HG02798 (cell line): ENCODE measurements at regions not wholly inside any gene's neighbourhood (a gene's known extent, or its start where the extent isn't known, plus 50 kb on each side); places are given as distances from the start of the nearest gene placed in this dataset.
"Not testable (repeated sequence)": the region's sequence is repeated elsewhere in the genome, so short reads cannot be mapped to it uniquely, and the experiment has no call there.

Source experiments
- ATAC-seq: cut with Tn5 transposase; IDR thresholded peaks from one replicate; pipeline ENCODE4 v1.9.1; 2021; ENCODE audit warnings: mild to moderate bottlenecking; ENCODE audit not compliant: unreplicated experiment, poor library complexity

DNA sequence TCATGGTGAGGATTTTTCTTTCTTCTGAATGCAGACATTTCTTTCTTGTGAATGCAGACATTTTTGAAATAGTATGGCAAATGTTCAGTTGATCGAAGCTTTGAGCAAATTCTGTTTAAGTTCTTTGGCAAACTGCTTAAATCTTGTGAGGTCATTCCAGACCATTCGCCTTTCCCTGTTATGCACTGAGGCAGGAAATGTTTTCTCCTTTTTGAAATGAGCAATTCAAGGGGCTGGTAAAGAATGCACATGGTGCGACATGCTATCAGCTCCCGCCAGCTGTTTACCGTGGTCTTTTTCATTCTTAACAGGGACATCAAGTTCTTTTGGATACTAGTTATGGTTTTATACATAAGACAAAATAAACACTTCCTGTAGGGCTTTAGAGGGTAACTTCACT is 112.0 kb upstream of the CCN2 start:
- no peak for ATAC-seq

DNA sequence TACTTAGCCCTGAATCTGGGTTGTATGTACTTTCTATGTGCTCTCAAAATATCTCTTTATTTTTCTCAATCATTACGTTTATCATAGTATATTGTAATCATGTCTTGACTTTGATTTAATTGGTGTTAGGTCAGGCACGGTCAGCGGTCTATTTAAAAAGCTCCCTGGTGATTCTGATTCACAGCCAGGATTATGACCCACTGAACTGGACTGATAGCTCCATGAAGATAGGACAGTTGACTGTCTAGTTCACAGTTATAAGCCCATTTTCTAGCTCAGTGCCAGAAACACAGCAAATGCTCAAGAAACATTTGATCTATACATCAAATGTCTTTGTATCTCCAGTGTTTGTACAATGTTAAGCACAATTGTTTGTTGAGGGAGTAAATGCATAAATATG is 111.5 kb upstream of the CCN2 start:
- ATAC-seq = no peak

DNA sequence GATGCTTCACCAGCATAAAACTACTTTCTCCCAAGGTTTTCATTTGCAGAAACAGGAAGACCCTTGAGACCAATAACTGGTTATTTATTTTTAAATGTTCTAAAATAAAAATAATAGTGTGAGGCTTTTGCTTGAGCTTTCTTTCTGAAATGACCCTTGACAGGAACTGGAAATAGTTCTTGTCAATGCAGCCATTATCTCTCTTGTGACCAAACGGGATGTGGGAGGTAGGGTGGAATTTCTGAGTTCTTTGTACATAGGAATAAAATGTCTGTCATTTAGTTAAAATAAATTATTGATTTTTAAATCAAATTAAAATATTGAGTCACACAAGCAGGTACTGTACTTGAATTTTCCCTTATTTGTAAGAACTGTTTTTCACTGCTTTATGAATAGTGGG is 110.2 kb upstream of the CCN2 start:
- no peak for ATAC-seq

DNA sequence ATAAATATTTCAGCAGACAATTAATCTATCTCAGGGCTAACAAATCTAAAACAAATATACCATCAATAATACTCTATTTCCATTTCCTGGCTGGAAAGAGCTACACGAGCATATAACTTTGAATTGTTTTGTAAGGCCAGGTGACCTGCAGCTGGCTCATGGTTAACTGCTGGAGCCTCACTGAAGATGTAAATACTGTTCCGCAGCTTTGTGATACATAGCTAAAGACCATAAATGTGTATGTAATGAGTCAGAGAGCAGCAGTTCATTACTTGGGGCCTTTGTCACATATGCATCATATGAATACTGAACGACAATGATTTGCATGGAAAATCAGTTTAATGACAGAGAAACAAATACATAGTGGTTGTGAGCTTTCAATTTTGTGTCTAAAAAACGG is 109.4 kb upstream of the CCN2 start:
- no peak for ATAC-seq

DNA sequence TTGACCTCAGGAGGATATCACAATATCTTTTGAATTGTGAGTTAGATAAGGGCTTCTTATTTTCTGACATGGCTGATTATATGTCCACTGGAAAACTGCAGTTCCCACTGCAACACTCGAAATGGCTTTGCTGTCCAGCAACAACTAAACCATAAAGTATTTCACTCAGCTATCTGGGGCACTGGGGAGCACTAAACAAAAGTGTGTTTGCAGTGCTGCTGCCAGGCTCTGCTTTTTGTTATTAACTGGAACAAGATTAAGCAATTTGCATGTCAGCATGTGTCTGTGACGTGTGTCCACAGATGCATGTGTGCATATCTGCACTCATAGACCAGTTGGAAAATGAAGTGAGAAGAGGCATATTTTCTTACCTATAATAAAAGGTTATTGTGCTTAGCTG is 107.8 kb upstream of the CCN2 start:
- ATAC-seq = no peak

DNA sequence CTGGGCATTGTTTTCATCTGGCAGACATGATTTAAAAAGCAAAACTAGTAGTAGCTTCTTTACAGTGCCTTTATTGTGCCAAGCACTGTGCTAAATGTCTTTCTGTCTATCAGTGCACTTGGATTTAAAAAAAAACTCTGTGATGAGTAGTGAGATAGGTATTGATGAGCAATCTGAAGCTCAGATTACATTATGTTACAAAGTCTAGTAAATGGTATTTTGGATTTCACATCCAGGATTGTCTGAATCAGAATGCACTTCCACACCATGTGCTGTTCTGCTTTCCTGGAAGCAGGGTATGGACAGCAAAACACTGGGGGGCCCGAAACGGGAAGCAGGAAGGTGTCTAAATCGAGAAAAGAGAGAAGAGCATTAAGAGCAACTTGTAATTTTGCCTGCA is 103.4 kb upstream of the CCN2 start:
- no peak for ATAC-seq

DNA sequence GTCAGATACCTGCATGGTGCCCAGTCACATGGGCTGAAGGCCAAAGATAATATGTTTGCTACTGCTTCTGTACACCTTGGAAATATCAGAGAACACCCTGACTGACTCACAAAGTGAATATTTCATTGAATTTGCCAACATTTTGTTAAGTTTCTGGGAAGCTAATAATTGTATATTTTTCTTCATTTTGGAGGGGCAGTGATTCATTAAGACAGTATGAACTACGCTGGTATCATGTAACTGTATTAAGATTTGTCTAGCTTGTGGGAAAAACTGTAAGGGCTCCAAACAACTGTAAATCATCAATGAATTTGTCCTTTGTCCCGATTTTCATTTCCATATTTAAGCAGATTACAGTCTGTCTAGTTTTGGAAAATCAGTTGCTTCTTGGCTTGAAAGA is 102.3 kb upstream of the CCN2 start:
- ATAC-seq = no peak

DNA sequence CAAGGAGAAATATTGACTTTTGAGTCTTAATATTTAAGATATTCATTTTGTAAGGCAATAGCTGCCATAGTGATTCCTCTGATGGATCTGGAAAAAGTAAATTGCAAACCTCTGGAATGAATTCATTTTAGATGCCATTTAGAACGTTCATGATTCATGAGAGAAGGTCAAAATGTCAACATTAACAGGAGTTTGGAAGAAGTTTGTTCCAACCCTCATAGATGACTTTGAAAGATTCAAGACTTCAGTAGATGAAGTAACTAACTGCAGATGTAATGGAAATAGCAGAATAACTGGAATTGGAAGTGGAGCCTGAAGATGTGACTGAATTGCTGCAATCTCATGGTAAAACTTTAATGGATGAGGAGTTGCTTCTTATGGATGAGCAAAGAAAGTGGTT is 100.9 kb upstream of the CCN2 start:
- ATAC-seq = no peak

DNA sequence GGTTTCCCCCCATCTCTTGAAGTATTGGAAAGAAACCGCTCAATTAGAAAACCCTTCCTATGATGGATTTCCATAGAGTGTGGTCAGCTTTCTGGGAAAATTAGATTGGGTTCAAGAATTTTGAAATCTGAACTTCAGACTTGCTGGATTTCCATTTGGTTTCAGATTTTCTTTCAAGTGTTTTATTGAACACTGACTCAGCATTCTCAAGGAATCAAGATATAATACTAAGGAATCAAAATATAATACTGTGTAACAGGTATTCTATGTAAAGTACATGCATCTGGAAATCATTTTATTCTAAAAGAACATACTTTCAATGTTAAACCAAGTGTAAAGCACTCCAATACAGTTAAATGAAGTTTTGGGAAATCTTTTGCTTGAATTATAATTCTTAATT is 94.7 kb upstream of the CCN2 start:
- ATAC-seq = no peak

DNA sequence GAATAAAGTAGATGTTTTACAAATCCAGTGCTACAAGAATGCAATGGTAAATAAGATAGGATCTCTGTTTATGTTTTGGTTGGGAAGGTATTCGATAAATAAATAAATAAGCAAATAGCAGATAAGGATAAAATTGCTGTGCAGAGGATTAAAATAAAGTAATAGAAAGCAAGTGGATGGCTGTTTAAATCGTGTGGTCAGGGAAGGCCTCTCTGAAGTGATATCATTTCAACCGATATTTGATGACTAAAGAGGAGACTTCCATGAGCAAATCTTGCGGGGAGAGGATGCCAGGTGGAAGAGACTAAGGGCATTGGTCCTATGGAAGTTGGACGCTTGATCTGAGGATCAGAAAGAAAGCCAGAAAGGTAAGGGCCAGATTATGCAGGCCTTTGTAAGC is 92.0 kb upstream of the CCN2 start:
- ATAC-seq = no peak

DNA sequence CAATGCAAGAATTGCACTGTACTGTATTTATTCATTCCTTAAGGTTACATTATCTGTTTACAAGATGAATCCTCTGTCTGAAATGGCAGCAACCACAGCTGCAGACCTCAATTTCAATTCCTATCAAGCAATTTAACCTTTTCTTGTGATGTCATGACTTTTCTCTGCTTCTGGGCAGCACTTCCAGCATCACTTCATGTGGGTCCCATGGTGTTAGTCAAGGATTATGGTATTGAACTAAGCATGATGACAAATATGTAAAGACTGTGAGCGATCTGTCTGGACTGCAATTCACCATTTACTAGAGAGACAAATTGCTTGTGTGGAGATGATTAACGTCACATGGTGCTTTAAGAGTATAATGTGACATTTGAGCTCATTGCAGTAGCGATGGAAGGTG is 90.5 kb upstream of the CCN2 start:
- ATAC-seq = no peak

DNA sequence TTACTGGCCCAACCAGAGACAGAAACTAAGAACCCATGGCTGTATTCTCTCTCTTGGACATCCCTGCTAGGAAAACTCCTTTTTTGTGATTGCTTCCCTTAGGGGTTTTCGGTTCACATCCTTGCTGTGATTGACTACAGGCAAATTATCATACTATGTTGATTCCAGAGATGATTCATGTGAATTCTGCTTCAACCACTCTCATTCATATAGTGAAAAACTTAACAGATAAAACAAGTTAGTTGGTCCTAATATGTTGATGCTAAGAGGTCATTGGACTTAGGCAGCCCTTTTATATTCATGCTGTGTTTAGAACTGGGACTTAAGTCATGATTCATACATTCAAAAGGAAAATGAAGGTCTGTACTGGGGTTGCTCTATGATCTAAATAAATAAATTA is 76.9 kb upstream of the CCN2 start:
- ATAC-seq = no peak

DNA sequence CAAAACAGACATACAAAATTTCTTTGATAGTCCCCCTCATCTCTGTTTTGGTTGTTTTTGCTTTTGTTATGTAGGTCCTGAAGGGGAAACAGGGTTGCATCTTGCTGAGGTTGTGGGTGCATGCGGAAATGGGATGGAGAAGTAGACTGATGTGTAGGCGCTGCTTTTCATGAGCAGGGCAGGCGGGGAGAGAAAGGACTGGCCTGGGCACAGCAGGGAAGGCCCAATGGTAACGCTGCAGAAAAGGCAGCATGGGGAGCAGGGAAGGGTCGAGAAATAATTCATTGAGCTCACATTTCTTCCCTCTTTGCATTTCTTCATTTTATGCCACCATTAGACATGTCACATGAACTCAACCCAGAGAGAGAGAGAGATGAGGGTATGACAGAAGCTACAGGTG is 74.3 kb upstream of the CCN2 start:
- no peak for ATAC-seq

DNA sequence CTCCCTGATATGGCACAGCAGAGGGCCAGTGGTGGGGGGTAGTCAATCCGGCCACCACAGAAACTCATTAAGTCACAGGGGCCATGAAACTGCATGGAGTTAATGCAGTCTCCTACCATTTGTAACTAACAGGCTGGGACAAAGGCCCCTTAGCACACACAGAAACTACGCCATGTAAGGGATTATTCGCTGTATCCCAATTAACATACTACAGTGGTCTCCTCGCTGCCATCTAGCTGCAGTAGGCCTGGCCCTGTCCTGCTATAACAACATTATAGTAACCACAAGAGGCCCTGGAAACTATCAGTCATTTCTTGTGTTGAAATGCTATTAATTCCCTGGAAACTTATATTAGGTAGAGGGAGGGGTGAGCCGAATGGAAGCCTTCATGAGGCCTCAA is 72.3 kb upstream of the CCN2 start:
- no peak for ATAC-seq

DNA sequence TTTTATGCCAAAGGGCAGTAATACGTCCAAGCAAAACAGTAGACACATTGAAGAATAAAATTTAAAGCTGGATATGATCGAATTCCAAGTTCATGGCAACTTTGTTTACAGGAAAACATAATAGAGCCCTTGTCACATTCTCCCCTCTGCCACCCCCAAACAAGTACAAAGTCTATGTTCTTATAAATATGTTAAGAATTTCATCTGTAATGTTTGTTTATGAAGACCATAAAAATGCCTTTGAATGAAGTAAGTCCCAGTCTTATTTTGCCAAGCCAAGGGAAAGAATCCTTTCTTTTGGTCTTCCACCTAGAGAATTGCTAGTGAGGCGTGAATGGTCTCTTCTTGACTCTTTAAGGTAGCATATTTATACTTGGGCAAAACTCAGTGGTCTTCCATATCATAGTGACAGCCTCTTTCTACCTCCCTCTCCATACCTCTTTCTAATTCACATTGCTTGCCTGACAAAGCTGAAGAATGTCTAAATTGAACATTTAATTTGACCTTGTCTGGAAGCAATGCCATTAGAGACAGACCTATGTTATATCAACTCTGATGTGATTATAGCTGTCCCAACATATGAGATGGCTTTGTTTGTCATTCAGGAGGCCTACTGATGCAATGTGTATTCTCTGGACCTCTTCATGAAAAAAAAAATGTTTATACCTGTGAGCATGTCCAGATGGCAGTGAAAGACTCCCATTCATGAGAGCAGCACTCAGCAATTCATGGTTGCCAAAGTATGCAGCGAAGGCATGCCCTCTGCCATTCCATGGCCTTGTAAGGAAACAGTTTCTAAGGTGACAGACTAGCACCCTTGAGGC is 70.6 kb upstream of the CCN2 start:
- no peak for ATAC-seq

DNA sequence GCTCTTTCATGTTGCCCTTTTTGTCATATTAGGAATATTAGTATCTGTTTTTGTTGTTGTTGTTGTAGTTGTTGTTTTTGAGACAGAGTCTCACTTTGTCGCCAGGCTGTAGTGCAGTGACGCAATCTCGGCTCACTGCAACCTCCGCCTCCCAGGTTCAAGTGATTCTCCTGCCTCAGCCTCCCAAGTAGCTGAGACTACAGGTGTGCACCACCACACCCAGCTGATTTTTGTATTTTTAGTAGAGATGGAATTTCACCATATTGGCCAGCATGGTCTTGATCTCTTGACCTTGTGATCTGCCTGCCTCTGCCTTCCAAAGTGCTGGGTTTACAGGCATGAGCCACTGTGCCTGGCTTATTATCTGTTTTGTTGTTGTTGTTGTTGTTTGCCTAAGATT is 69.7 kb upstream of the CCN2 start:
- not testable (repeated sequence) for ATAC-seq

DNA sequence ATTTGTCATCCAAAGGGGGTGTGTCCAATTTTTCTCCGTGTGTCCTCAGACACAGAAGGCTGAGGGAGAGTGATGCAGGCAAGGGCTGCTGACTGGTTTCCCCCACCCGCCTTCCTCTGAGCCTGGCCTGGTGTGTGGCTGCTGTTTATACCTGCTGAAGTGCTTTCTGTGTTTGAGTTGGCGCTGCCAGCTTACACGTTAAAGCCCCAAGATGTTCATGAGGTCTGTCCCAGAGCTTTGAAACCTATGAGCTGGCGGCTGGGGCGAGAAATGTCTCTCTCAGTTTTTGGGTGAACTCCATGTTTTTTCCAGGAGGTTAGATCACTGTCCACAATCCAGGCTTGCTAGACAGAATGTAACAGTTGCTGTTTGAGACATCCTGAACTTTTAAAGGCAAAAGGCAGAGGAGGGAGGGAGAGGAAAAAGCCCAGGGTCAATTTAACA is 69.0 kb upstream of the CCN2 start:
- no peak for ATAC-seq

DNA sequence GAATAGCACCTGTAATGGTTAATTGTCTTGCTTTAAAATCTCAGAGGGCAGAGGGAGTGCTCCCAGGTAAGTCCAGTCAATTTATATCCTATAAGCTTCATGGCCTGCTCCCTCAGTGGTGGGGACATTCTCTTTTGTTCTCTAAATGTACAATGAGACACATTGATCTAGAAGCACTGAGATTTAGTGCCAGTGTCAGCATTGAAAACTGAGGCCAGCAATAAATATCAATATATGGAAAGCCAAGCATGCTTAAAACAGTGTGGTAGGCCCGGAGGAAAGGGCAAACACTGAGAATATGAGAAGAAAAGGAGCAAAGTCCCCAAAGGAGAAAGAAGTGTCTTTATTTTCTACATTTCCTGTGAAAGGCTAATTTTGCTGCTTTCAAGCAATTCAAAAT is 68.4 kb upstream of the CCN2 start:
- ATAC-seq = no peak

DNA sequence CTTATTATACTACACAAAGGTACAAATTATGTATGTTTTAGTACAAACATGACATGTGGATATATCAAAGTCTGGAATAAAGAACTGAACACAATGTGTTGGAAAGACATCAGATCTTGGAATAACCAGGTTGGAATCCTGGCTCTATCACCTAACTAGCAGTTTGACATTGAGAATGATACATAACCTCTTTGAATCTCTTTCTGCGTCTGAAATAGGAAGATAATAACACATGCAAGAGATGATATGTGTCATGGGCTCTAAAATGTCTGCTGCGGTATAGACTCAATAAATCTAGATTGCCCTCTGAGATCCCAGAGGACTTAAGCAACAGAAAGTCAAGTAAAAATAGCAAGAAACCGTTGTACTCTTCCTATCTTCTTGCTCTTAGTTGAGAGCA is 66.8 kb upstream of the CCN2 start:
- ATAC-seq = no peak

DNA sequence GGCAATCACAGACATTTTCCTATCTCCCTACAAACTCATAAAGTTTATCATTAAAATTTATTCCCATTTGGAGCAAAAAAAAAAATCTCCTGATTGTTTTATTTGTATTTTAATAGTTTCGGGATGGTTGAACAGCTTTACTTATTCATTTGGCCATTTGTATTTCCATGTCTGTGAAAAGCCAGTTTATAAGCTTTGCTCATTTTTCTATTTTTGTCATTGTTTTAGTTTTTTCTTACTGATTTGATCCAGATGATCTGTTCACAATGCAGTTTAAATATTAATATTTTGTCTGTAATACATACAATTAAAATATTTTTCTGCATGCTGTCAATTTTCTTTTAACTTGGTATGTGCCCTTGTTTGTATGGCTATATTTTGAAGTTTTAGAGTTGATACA is 65.2 kb upstream of the CCN2 start:
- ATAC-seq = no peak

DNA sequence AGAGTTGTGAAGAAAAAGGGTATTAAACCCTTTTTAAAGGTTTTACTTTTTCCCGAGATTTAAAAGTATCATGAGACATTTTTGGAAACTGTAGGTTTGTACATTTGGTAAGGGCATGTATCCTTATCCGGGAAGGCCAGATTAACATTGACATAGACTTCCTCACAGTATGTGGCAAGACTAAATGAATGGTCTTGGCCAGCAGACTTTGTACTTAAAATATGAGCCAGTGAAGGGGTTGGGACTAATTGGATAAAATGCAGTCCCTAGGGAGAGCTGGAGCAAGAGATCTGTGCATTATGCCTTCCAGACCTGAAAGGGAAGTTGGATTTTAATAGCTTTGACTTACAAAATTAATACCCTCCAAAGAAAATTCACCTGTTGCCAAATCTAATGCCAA is 60.4 kb upstream of the CCN2 start:
- ATAC-seq = no peak

DNA sequence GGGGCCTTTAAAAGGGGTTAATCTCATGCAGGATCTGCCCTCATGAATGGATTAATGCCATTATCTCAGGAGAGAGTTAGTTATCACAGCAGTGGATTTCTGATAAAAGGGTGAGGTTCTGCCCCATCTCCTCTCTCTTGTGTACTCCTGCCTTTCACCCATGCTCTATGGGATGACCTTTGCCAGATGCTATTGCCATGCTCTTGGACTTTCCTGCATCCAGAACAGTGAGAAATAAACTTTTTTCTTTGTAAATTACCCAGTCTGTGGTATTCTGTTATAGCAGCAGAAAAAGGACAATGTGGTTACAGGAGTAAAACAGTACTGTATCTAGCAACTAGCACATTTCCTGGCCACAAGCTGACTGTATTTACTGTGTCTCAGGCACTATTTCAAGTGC is 58.0 kb upstream of the CCN2 start:
- no peak for ATAC-seq
